Stimulated activated CD8-positive, alpha-beta memory T cell treated with anti-CD3 and anti-CD28 coated beads, Interleukin-2, amount 100 ng/mL, for 1 hour (primary cell): ENCODE measurements at regions not wholly inside any gene's neighbourhood (a gene's known extent, or its start where the extent isn't known, plus 50 kb on each side); places are given as distances from the start of the nearest gene placed in this dataset.

Experiments
- DNase-seq, 2 donors: peaks; one replicate each; pipeline ENCODE4 v3.0.0-alpha.2; 2020; ENCODE audit warnings: low read depth in 2 of 2

GRCh38 chr13:73849292-73849691 lies 284.9 kb downstream of the KLF12 start:
- DNase-seq: no peak

- DNase-seq: no peak
Observed at GRCh38 chr13:73844986-73845385, 289.2 kb downstream of the KLF12 start.

- DNase-seq: no peak
Observed at GRCh38 chr13:73842626-73843025, 291.6 kb downstream of the KLF12 start.

GRCh38 chr13:73842184-73842583 lies 292.0 kb downstream of the KLF12 start:
- no peak for DNase-seq

- no peak for DNase-seq
Observed at GRCh38 chr13:73837147-73837546, 297.1 kb downstream of the KLF12 start.

- no peak for DNase-seq
Observed at GRCh38 chr13:73835138-73835721, 299.0 kb downstream of the KLF12 start.

GRCh38 chr13:73833325-73834070 lies 300.7 kb downstream of the KLF12 start:
- DNase-seq: no peak

GRCh38 chr13:73832825-73833224 lies 301.4 kb downstream of the KLF12 start:
- no peak for DNase-seq

- no peak for DNase-seq
Observed at GRCh38 chr13:73832128-73832588, 302.0 kb downstream of the KLF12 start.

GRCh38 chr13:73829416-73829815 lies 304.8 kb downstream of the KLF12 start:
- DNase-seq: no peak

- no peak for DNase-seq
Observed at GRCh38 chr13:73828811-73829210, 305.4 kb downstream of the KLF12 start.

- no peak for DNase-seq
Observed at GRCh38 chr13:73827434-73827833, 306.8 kb downstream of the KLF12 start.

GRCh38 chr13:73825143-73825542 lies 309.1 kb downstream of the KLF12 start:
- DNase-seq: no peak

GRCh38 chr13:73822668-73823592 lies 311.3 kb downstream of the KLF12 start:
- DNase-seq: no peak

- no peak for DNase-seq
Observed at GRCh38 chr13:73820688-73821087, 313.5 kb downstream of the KLF12 start.

GRCh38 chr13:73820285-73820684 lies 313.9 kb downstream of the KLF12 start:
- DNase-seq: no peak

GRCh38 chr13:73819711-73820110 lies 314.5 kb downstream of the KLF12 start:
- no peak for DNase-seq

GRCh38 chr13:73816702-73817101 lies 317.5 kb downstream of the KLF12 start:
- no peak for DNase-seq

- no peak for DNase-seq
Observed at GRCh38 chr13:73815796-73816195, 318.4 kb downstream of the KLF12 start.

- no peak for DNase-seq
Observed at GRCh38 chr13:73810647-73811046, 323.6 kb downstream of the KLF12 start.

GRCh38 chr13:73809561-73809960 lies 324.6 kb downstream of the KLF12 start:
- no peak for DNase-seq

- no peak for DNase-seq
Observed at GRCh38 chr13:73808318-73808717, 325.9 kb downstream of the KLF12 start.
